Liver (tissue), 7 donors: ENCODE measurements at regions not wholly inside any gene's neighbourhood (a gene's known extent, or its start where the extent isn't known, plus 50 kb on each side); places are given as distances from the start of the nearest gene placed in this dataset.

ENCODE experiments used
- DNase-seq: peaks from one replicate; pipeline ENCODE4 v3.0.0-alpha.2; 2017; ENCODE audit warnings: low spot score
- H3K27ac ChIP-seq, 2 donors: one replicate each; pipeline ENCODE4 v1.7.0; 2013; ENCODE audit warnings: inconsistent platforms in 2 of 2, low read length in 2 of 2, control low read depth in 1 of 2, low read depth in 1 of 2, mild to moderate bottlenecking in 1 of 2
- H3K27me3 ChIP-seq, 4 donors: one replicate each; pipeline versions ENCODE4 v1.6.1 to v1.7.0; 2013; ENCODE audit warnings: low read length in 3 of 4, inconsistent platforms in 1 of 4, mild to moderate bottlenecking in 1 of 4, moderate library complexity in 1 of 4; ENCODE audit not compliant: control insufficient read depth in 4 of 4, insufficient read depth in 4 of 4
- H3K36me3 ChIP-seq, 4 donors: one replicate each; pipeline versions ENCODE4 v1.6.1 to v1.7.0; 2013; ENCODE audit warnings: low read length in 3 of 4, mild to moderate bottlenecking in 3 of 4, low read depth in 1 of 4, moderate library complexity in 1 of 4; ENCODE audit not compliant: control insufficient read depth in 4 of 4, insufficient read depth in 3 of 4
- H3K4me1 ChIP-seq, 4 donors: one replicate each; pipeline versions ENCODE4 v1.6.1 to v1.7.0; 2013; ENCODE audit warnings: low read length in 3 of 4, mild to moderate bottlenecking in 3 of 4, moderate library complexity in 1 of 4; ENCODE audit not compliant: control insufficient read depth in 4 of 4, insufficient read depth in 4 of 4
- H3K4me3 ChIP-seq, 3 donors: one replicate each; pipeline versions ENCODE4 v1.6.1 to v1.7.0; 2013; ENCODE audit warnings: low read length in 3 of 3, control low read depth in 1 of 3, low read depth in 1 of 3, mild to moderate bottlenecking in 1 of 3
- H3K9ac ChIP-seq, 2 donors: one replicate each; pipeline ENCODE4 v1.7.0; 2013; ENCODE audit warnings: low read length in 2 of 2, mild to moderate bottlenecking in 2 of 2, moderate library complexity in 2 of 2, control low read depth in 1 of 2, low read depth in 1 of 2
- H3K9me3 ChIP-seq, 4 donors: one replicate each; pipeline versions ENCODE4 v1.6.1 to v1.7.0; 2013; ENCODE audit warnings: low read length in 3 of 4; ENCODE audit not compliant: control insufficient read depth in 4 of 4
- EGR1 ChIP-seq, 2 donors: IDR thresholded peaks; 2 replicates each; pipeline ENCODE4 v1.6.1; 2016 to 2018; ENCODE audit warnings: antibody characterized with exemption in 2 of 2, low read depth in 2 of 2
- FOXA1 ChIP-seq: IDR thresholded peaks from 2 replicates; pipeline ENCODE4 v1.6.1; 2016; ENCODE audit warnings: antibody characterized with exemption
- FOXA2 ChIP-seq: IDR thresholded peaks from 2 replicates; pipeline ENCODE4 v1.6.1; 2016; ENCODE audit warnings: antibody characterized with exemption
- HNF4A ChIP-seq, 2 donors: conservative IDR thresholded peaks; 2 replicates each; pipeline ENCODE4 v1.6.1; 2016; ENCODE audit warnings: antibody characterized with exemption in 2 of 2, mild to moderate bottlenecking in 2 of 2
- HNF4G ChIP-seq: IDR thresholded peaks from 2 replicates; pipeline ENCODE4 v1.6.1; 2016; ENCODE audit warnings: antibody characterized with exemption
- JUND ChIP-seq, 2 donors: IDR thresholded peaks; 2 replicates each; pipeline ENCODE4 v1.6.1; 2016; ENCODE audit warnings: antibody characterized with exemption in 2 of 2
- NR2F2 ChIP-seq: IDR thresholded peaks from 2 replicates; pipeline ENCODE4 v1.6.1; 2016; ENCODE audit warnings: antibody characterized with exemption
- RAD21 ChIP-seq, 2 donors: IDR thresholded peaks; 2 replicates each; pipeline ENCODE4 v1.6.1; 2016; ENCODE audit warnings: antibody characterized with exemption in 2 of 2, mild to moderate bottlenecking in 2 of 2
- REST ChIP-seq: IDR thresholded peaks from 2 replicates; pipeline ENCODE4 v1.6.1; 2016; ENCODE audit warnings: antibody characterized with exemption, mild to moderate bottlenecking
- RXRA ChIP-seq, 2 donors: IDR thresholded peaks; 2 replicates each; pipeline ENCODE4 v1.6.1; 2017 to 2018; ENCODE audit warnings: antibody characterized with exemption in 2 of 2, mild to moderate bottlenecking in 1 of 2
- SP1 ChIP-seq: IDR thresholded peaks from 2 replicates; pipeline ENCODE4 v1.6.1; 2018; ENCODE audit warnings: antibody characterized with exemption, mild to moderate bottlenecking
- TAF1 ChIP-seq: conservative IDR thresholded peaks from 2 replicates; pipeline ENCODE4 v1.6.1; 2016; ENCODE audit warnings: antibody characterized with exemption, mild to moderate bottlenecking
- WGBS: extraction: QIAGEN DNeasy Blood & Tissue Kit; methylation state at CpG from one replicate; pipeline ENCODE4 v1.1.7; 2013; 5-methylcytosine and 5-hydroxymethylcytosine counted together
- TF ChIP-seq, protein P1 (sequence below): IDR thresholded peaks from 2 replicates; pipeline ENCODE4 v1.6.1; 2016; ENCODE audit warnings: antibody characterized with exemption
- TF ChIP-seq, protein P2 (sequence below): IDR thresholded peaks from 2 replicates; pipeline ENCODE4 v1.6.1; 2016; ENCODE audit warnings: antibody characterized with exemption
- donor health status: healthy.
- donor health status: healthy.
- donor health status: healthy.
- donor health status: healthy.

DNA sequence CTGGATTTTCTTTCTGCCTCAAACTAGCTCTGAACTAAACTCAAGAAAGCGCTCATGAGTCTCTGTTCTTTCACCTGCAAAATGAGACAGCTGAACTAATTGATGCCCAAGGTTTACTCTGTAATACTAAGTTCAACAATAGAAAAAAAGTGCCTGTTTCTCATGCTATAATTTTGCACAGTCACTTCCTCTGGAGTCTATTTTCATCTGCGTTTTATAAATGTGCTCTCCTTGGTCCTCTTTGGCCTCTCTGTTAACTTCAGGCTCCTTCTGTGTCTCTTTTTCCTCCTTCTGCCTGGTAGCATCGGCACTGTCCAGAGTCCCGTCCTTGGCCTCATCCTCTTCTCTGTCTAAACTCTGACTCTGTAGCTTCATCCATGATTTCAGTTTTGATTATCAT is 311.9 kb upstream of the TLE4 start (continued):
- TF ChIP-seq, protein P1, sequence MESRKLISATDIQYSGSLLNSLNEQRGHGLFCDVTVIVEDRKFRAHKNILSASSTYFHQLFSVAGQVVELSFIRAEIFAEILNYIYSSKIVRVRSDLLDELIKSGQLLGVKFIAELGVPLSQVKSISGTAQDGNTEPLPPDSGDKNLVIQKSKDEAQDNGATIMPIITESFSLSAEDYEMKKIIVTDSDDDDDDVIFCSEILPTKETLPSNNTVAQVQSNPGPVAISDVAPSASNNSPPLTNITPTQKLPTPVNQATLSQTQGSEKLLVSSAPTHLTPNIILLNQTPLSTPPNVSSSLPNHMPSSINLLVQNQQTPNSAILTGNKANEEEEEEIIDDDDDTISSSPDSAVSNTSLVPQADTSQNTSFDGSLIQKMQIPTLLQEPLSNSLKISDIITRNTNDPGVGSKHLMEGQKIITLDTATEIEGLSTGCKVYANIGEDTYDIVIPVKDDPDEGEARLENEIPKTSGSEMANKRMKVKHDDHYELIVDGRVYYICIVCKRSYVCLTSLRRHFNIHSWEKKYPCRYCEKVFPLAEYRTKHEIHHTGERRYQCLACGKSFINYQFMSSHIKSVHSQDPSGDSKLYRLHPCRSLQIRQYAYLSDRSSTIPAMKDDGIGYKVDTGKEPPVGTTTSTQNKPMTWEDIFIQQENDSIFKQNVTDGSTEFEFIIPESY, result no peak
- TF ChIP-seq JUND (IDR thresholded peaks at IDR 0.05) (no peak), RXRA (IDR thresholded peaks at IDR 0.05) (no peak), FOXA2 (no peak), HNF4A (conservative IDR thresholded peaks at IDR 0.05) (no peak), RAD21 (IDR thresholded peaks at IDR 0.05) (no peak), NR2F2 (no peak), TAF1 (no peak)
- TF ChIP-seq, protein P2, sequence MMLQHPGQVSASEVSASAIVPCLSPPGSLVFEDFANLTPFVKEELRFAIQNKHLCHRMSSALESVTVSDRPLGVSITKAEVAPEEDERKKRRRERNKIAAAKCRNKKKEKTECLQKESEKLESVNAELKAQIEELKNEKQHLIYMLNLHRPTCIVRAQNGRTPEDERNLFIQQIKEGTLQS, result no peak

DNA sequence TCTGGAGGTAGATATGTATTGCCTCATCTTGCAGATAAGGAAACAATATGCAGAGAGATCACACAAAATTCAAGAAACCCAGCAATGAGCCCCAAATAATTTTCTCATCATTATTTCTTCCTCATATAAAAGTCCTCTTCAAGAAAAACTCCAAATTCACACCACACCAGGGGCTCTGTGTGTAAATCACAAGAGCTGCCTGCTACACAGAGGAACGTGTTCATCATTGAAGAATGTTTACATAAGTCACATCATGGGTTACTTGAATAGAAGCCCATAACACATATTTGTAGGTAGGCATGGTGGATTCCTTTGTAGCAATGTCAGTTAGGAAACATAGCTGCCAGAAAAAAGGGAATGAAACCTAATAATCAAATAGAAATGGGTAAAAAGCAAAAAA is 308.1 kb upstream of the TLE4 start:
- no peak overlapping the region for H3K4me3 ChIP-seq
- 39% methylated on average over 1 of the region's 1 CpG for WGBS
- H3K9me3 ChIP-seq, result no peaks in the 10 kb centered on the region
- H3K9ac ChIP-seq, result no peak overlapping the region
- H3K27ac ChIP-seq, result no peak overlapping the region
- DNase-seq, result no peak
- H3K4me1 ChIP-seq, result no peaks in the 10 kb centered on the region
- H3K27me3 ChIP-seq, result no peaks in the 10 kb centered on the region
- TF ChIP-seq SP1 (no peak), EGR1 (IDR thresholded peaks at IDR 0.05; ENCODE audit: low read depth in 2 of 2) (no peak), HNF4G (no peak)
- H3K36me3 ChIP-seq, result no peaks in the 10 kb centered on the region

- DNase-seq, result no peak
- Histone ChIP-seq H3K27ac (no peak overlapping the region), H3K4me1 (no peaks in the 10 kb centered on the region), H3K9ac (no peak overlapping the region), H3K4me3 (no peak overlapping the region), H3K36me3 (no peaks in the 10 kb centered on the region), H3K9me3 (no peaks in the 10 kb centered on the region), H3K27me3 (no peaks in the 10 kb centered on the region)
- TF ChIP-seq FOXA1 (no peak), EGR1 (IDR thresholded peaks at IDR 0.05; ENCODE audit: low read depth in 2 of 2) (no peak), NR2F2 (no peak), HNF4A (conservative IDR thresholded peaks at IDR 0.05) (no peak), TAF1 (no peak), JUND (IDR thresholded peaks at IDR 0.05) (no peak), HNF4G (no peak), REST (no peak), SP1 (no peak)
- TF ChIP-seq, protein P2, result no peak
These were observed 307.7 kb upstream of the TLE4 start for GRCh38 chr9:79264041-79264440.
